T-cell (primary cell): ENCODE measurements at regions not wholly inside any gene's neighbourhood (a gene's known extent, or its start where the extent isn't known, plus 50 kb on each side); places are given as distances from the start of the nearest gene placed in this dataset.

Source experiments
- ATAC-seq, 4 experiments: fragments of 200-7000 bp in 3 of 4; fragments of 150-1000 bp in 1 of 4; cut with Tn5 transposase; replicated peaks in 1 of 4; 1 replicate in 3 of 4; 2 replicates in 1 of 4; pipeline ENCODE4 v1.10.0; 2021; ENCODE audit warnings: moderate library complexity in 3 of 4, mild to moderate bottlenecking in 2 of 4, moderate number of reproducible peaks in 1 of 4
- CTCF ChIA-PET, 2 donors: fragments of 300-600 bp; sonication (Branson Sonifier 250); formaldehyde crosslinking; loops; one replicate each; lab custom pipeline; 2022; ENCODE audit warnings: antibody characterized with exemption in 2 of 2; lab: Charles Lee
- POLR2A ChIA-PET, 2 donors: fragments of 300-600 bp; sonication (Branson Sonifier 250); formaldehyde crosslinking; loops; one replicate each; lab custom pipeline; 2022; ENCODE audit warnings: antibody characterized with exemption in 2 of 2; lab: Charles Lee
- DNase-seq, 35 experiments: peaks; one replicate each; pipeline versions ENCODE4 v3.0.0 to v3.0.0-alpha.2; 2013 to 2023
- H3K27ac ChIP-seq: one replicate; pipeline ENCODE4 v1.5.1; 2013; ENCODE audit warnings: low read length
- H3K27me3 ChIP-seq, 2 experiments: replicated peaks in 1 of 2; 1 replicate in 1 of 2; 2 replicates in 1 of 2; pipeline versions ENCODE4 v1.6.1 to v1.7.0; 2013; ENCODE audit warnings: low read length in 1 of 2, mixed read lengths in 1 of 2; ENCODE audit not compliant: control insufficient read depth in 2 of 2, insufficient read depth in 2 of 2; ENCODE audit errors: extremely low read depth in 1 of 2
- H3K36me3 ChIP-seq, 2 donors: 1 replicate in 1 of 2; 2 replicates in 1 of 2; pipeline versions ENCODE4 v1.6.1 to v1.7.0; 2013; ENCODE audit warnings: low read length in 1 of 2; ENCODE audit not compliant: control insufficient read depth in 2 of 2, insufficient read depth in 1 of 2; ENCODE audit errors: extremely low read depth in 1 of 2
- H3K4me1 ChIP-seq, 2 experiments: 1 replicate in 1 of 2; 2 replicates in 1 of 2; pipeline versions ENCODE4 v1.6.1 to v1.7.0; 2013; ENCODE audit warnings: low read length in 2 of 2, mixed read lengths in 1 of 2; ENCODE audit not compliant: insufficient read depth in 2 of 2, control insufficient read depth in 1 of 2; ENCODE audit errors: extremely low read depth in 1 of 2
- H3K4me3 ChIP-seq, 2 donors: 1 replicate in 1 of 2; 2 replicates in 1 of 2; pipeline versions ENCODE4 v1.5.1 to v1.7.0; 2013; ENCODE audit warnings: mild to moderate bottlenecking in 2 of 2, low read length in 1 of 2, moderate library complexity in 1 of 2; ENCODE audit not compliant: control insufficient read depth in 1 of 2; ENCODE audit errors: extremely low read depth in 1 of 2
- H3K9me3 ChIP-seq: 2 replicates; pipeline ENCODE4 v1.7.0; 2013
- H3K27ac Mint-ChIP-seq, 2 donors: one replicate each; pipeline ENCODE4 v1.8.0; 2020 to 2021; ENCODE audit warnings: mild to moderate bottlenecking in 2 of 2, mixed read lengths in 2 of 2
- H3K27me3 Mint-ChIP-seq, 2 donors: one replicate each; pipeline ENCODE4 v1.8.0; 2021 to 2022; ENCODE audit warnings: mixed read lengths in 2 of 2
- H3K36me3 Mint-ChIP-seq: one replicate; pipeline ENCODE4 v1.8.0; 2021; ENCODE audit warnings: mixed read lengths
- H3K4me1 Mint-ChIP-seq, 3 donors: one replicate each; pipeline ENCODE4 v1.8.0; 2020 to 2022; ENCODE audit warnings: mixed read lengths in 3 of 3, mild to moderate bottlenecking in 1 of 3
- H3K4me3 Mint-ChIP-seq, 3 donors: one replicate each; pipeline ENCODE4 v1.8.0; 2020 to 2022; ENCODE audit warnings: mild to moderate bottlenecking in 3 of 3, mixed read lengths in 3 of 3, moderate library complexity in 3 of 3
- H3K9me3 Mint-ChIP-seq, 3 donors: one replicate each; pipeline ENCODE4 v1.8.0; 2020 to 2022; ENCODE audit warnings: mixed read lengths in 3 of 3
- WGBS: methylation state at CpG from one replicate; pipeline ENCODE4 v1.1.5; 2013; ENCODE audit warnings: missing lambda C conversion rate; ENCODE audit not compliant: insufficient coverage; 5-methylcytosine and 5-hydroxymethylcytosine counted together

GRCh38 chr1:177589166-177589565 lies 380.7 kb downstream of the SEC16B start:
- no peaks in the 10 kb centered on the region for H3K36me3 ChIP-seq
- no peaks in the 10 kb centered on the region for H3K27me3 Mint-ChIP-seq
- no peak overlapping the region for H3K4me3 ChIP-seq
- H3K4me3 Mint-ChIP-seq: no peak overlapping the region
- ChIA-PET CTCF (no interaction called here), POLR2A (no interaction called here)
- H3K4me1 ChIP-seq: no peaks in the 10 kb centered on the region
- no peak for ATAC-seq
- no peak overlapping the region for H3K27ac Mint-ChIP-seq
- no peaks in the 10 kb centered on the region for H3K36me3 Mint-ChIP-seq
- WGBS: 68% methylated on average over 3 of the region's 3 CpGs
- H3K9me3 Mint-ChIP-seq: peaks cover 5 to 10% (median 7%) of the 10 kb centered on the region in 3 donors
- DNase-seq: no peak
- H3K9me3 ChIP-seq: no peaks in the 10 kb centered on the region
- H3K27ac ChIP-seq: no peak overlapping the region
- H3K27me3 ChIP-seq: no peaks in the 10 kb centered on the region
- H3K4me1 Mint-ChIP-seq: no peaks in the 10 kb centered on the region

GRCh38 chr1:177586429-177586828 lies 383.4 kb downstream of the SEC16B start:
- POLR2A ChIA-PET: no interaction called here
- no peak overlapping the region for H3K4me3 ChIP-seq
- Mint-ChIP-seq H3K36me3 (no peaks in the 10 kb centered on the region), H3K27ac (no peak overlapping the region), H3K27me3 (no peaks in the 10 kb centered on the region), H3K4me3 (no peak overlapping the region), H3K4me1 (no peaks in the 10 kb centered on the region), H3K9me3 (peaks cover 5 to 10% (median 7%) of the 10 kb centered on the region in 3 donors)
- H3K36me3 ChIP-seq: no peaks in the 10 kb centered on the region
- ATAC-seq (no peak), DNase-seq (no peak)
- H3K27me3 ChIP-seq: no peaks in the 10 kb centered on the region
- CTCF ChIA-PET: no interaction called here
- H3K9me3 ChIP-seq: no peaks in the 10 kb centered on the region
- no CpG with 5 or more reads among the region's 1 CpG for WGBS
- no peaks in the 10 kb centered on the region for H3K4me1 ChIP-seq
- no peak overlapping the region for H3K27ac ChIP-seq

GRCh38 chr1:177585302-177586220 lies 384.3 kb downstream of the SEC16B start:
- no peaks in the 10 kb centered on the region for H3K4me1 ChIP-seq
- POLR2A ChIA-PET: no interaction called here
- H3K27ac ChIP-seq: no peak overlapping the region
- CTCF ChIA-PET: no interaction called here
- DNase-seq: no peak
- WGBS: 75% methylated on average over 3 of the region's 3 CpGs
- ATAC-seq: no peak
- no peaks in the 10 kb centered on the region for H3K36me3 Mint-ChIP-seq
- no peaks in the 10 kb centered on the region for H3K27me3 ChIP-seq
- no peaks in the 10 kb centered on the region for H3K4me1 Mint-ChIP-seq
- H3K4me3 ChIP-seq: no peak overlapping the region
- H3K27me3 Mint-ChIP-seq: no peaks in the 10 kb centered on the region
- no peaks in the 10 kb centered on the region for H3K36me3 ChIP-seq
- no peak overlapping the region for H3K4me3 Mint-ChIP-seq
- no peaks in the 10 kb centered on the region for H3K9me3 ChIP-seq
- peaks cover 5 to 10% (median 7%) of the 10 kb centered on the region in 3 donors for H3K9me3 Mint-ChIP-seq
- H3K27ac Mint-ChIP-seq: no peak overlapping the region

GRCh38 chr1:177573901-177574300 lies 396.0 kb downstream of the SEC16B start:
- ATAC-seq: no peak
- H3K9me3 Mint-ChIP-seq: peaks cover 3 to 15% (median 8%) of the 10 kb centered on the region in 3 donors
- no peaks in the 10 kb centered on the region for H3K36me3 ChIP-seq
- CTCF ChIA-PET: no interaction called here
- H3K27me3 ChIP-seq: no peaks in the 10 kb centered on the region
- no peaks in the 10 kb centered on the region for H3K9me3 ChIP-seq
- no peak overlapping the region for H3K27ac Mint-ChIP-seq
- H3K36me3 Mint-ChIP-seq: no peaks in the 10 kb centered on the region
- no peaks in the 10 kb centered on the region for H3K27me3 Mint-ChIP-seq
- H3K4me1 Mint-ChIP-seq: no peaks in the 10 kb centered on the region
- POLR2A ChIA-PET: no interaction called here
- H3K4me3 Mint-ChIP-seq: no peak overlapping the region
- no peak overlapping the region for H3K4me3 ChIP-seq
- 50% methylated on average over 1 of the region's 2 CpGs for WGBS
- H3K27ac ChIP-seq: no peak overlapping the region
- no peaks in the 10 kb centered on the region for H3K4me1 ChIP-seq
- no peak for DNase-seq

- no peak overlapping the region for H3K27ac Mint-ChIP-seq
- no peak for ATAC-seq
- H3K4me3 ChIP-seq: no peak overlapping the region
- CTCF ChIA-PET: no interaction called here
- POLR2A ChIA-PET: no interaction called here
- no peaks in the 10 kb centered on the region for H3K27me3 Mint-ChIP-seq
- no peak overlapping the region for H3K4me3 Mint-ChIP-seq
- H3K27ac ChIP-seq: no peak overlapping the region
- H3K4me1 ChIP-seq: no peaks in the 10 kb centered on the region
- no peaks in the 10 kb centered on the region for H3K9me3 ChIP-seq
- no peaks in the 10 kb centered on the region for H3K36me3 ChIP-seq
- no peaks in the 10 kb centered on the region for H3K36me3 Mint-ChIP-seq
- H3K27me3 ChIP-seq: no peaks in the 10 kb centered on the region
- H3K4me1 Mint-ChIP-seq: no peaks in the 10 kb centered on the region
- WGBS: no CpG with 5 or more reads among the region's 5 CpGs
- H3K9me3 Mint-ChIP-seq: peaks cover 3 to 17% (median 8%) of the 10 kb centered on the region in 3 donors
- DNase-seq: no peak
Observed at GRCh38 chr1:177571485-177572076, 398.3 kb downstream of the SEC16B start.

- H3K4me1 ChIP-seq: no peaks in the 10 kb centered on the region
- ATAC-seq (no peak), DNase-seq (no peak)
- no peaks in the 10 kb centered on the region for H3K36me3 ChIP-seq
- no CpG with 5 or more reads among the region's 1 CpG for WGBS
- H3K9me3 Mint-ChIP-seq: peaks cover 3 to 12% (median 8%) of the 10 kb centered on the region in 3 donors
- no peaks in the 10 kb centered on the region for H3K9me3 ChIP-seq
- no peak overlapping the region for H3K4me3 Mint-ChIP-seq
- no peak overlapping the region for H3K27ac ChIP-seq
- H3K4me1 Mint-ChIP-seq: no peaks in the 10 kb centered on the region
- ChIA-PET CTCF (no interaction called here), POLR2A (no interaction called here)
- no peaks in the 10 kb centered on the region for H3K36me3 Mint-ChIP-seq
- H3K4me3 ChIP-seq: no peak overlapping the region
- H3K27me3 Mint-ChIP-seq: no peaks in the 10 kb centered on the region
- no peaks in the 10 kb centered on the region for H3K27me3 ChIP-seq
- no peak overlapping the region for H3K27ac Mint-ChIP-seq
Observed at GRCh38 chr1:177571076-177571475, 398.8 kb downstream of the SEC16B start.
